ENCODE measurements at regions not wholly inside any gene's neighbourhood (a gene's known extent, or its start where the extent isn't known, plus 50 kb on each side); places are given as distances from the start of the nearest gene placed in this dataset.

DNA sequence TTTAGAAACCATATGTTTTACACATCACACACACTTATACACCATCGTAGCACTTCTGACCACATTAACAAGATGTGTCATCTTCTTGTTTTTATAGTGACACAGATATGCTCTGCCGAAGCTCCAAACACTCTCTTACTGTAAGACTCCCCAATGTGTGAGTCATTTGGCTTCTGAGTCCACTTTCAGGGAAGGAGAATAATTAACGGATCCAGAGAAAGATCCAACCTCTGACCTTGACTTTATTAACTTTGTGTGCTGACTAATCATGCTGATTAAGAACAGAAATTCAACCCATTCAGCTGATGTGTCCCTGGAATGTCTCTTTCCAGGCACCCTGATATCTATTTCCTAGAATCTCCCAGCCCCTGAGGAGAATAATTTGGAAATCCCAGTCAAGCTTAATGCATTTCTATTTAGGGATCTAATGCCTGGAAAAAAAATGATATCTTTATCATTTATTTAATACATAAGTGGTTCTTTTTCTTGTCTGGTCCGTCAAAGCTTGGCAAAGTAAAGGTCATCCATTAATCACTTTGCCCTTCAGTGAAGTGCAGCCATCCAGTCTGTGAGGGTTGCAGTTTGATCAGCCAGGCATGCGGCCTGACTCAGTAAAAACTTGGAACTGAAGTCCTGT lies 615.8 kb upstream of the SYT4 start:
- Histone ChIP-seq H3K4me2 (ENCODE audit: low read length) (no peak overlapping the region), H2AFZ (ENCODE audit: low read depth, low read length, poor library complexity, severe bottlenecking) (no peak overlapping the region)
- DNase-seq (ENCODE audit: low read depth, low spot score): no peak

More for the DNA sequence above, 615.8 kb upstream of the SYT4 start:
- no peak for ATAC-seq
- Histone ChIP-seq H3K4me1 (ENCODE audit: control insufficient read depth in 1 of 2, insufficient read depth in 2 of 2, low read length in 2 of 2) (no peaks in the 10 kb centered on the region), H3K79me2 (ENCODE audit: insufficient read depth, low read length) (no peaks in the 10 kb centered on the region), H3K9ac (ENCODE audit: low read length) (no peak overlapping the region), H3K9me2 (ENCODE audit: insufficient read depth) (no peaks in the 10 kb centered on the region), H4K20me1 (ENCODE audit: insufficient read depth) (no peaks in the 10 kb centered on the region), H3K27me3 (ENCODE audit: insufficient read depth, low read length) (no peaks in the 10 kb centered on the region), H3K27ac (ENCODE audit: low read depth, low read length) (no peak overlapping the region), H3K9me3 (ENCODE audit: control insufficient read depth in 1 of 2, insufficient read depth in 1 of 2, low read depth in 1 of 2, low read length in 2 of 2) (peaks cover 8 to 12% of the 10 kb centered on the region in 2 experiments; a peak in 3 of 4 replicates), H3K36me3 (ENCODE audit: control insufficient read depth in 1 of 2, insufficient read depth in 2 of 2, low read length in 2 of 2) (no peaks in the 10 kb centered on the region), H3K4me3 (replicated peaks in 1 of 2; ENCODE audit: low read depth in 1 of 2, low read length in 2 of 2) (no peak overlapping the region)
- ChIA-PET RAD21 (ENCODE audit: low non-redundant PET in 1 of 2, low total read pairs in 2 of 2, uncharacterized antibody in 2 of 2, unreplicated experiment in 2 of 2) (no interaction called here), POLR2A (no interaction called here), CTCF (no interaction called here)
- intact Hi-C loops (cut with micrococcal nuclease): no loop called here
- TF ChIP-seq MAX (IDR thresholded peaks at IDR 0.05) (no peak), FOSL1 (IDR thresholded peaks at IDR 0.05; ENCODE audit: low read depth) (no peak), POLR2A (IDR thresholded peaks at IDR 0.05; ENCODE audit: borderline replicate concordance, extremely low read depth, insufficient read depth, insufficient read length) (no peak), RAD21 (IDR thresholded peaks at IDR 0.05; ENCODE audit: low read depth) (no peak), CBX3 (IDR thresholded peaks at IDR 0.05; ENCODE audit: low read depth) (no peak), JUND (IDR thresholded peaks at IDR 0.05) (no peak), CTCF (IDR thresholded peaks at IDR 0.05 in 2 of 3, conservative IDR thresholded peaks at IDR 0.05 in 1 of 3; ENCODE audit: borderline replicate concordance in 1 of 3, insufficient read depth in 1 of 3, low read depth in 2 of 3, low read length in 2 of 3) (no peak), ZNF274 (IDR thresholded peaks at IDR 0.05; ENCODE audit: low read depth, low read length) (no peak), YY1 (IDR thresholded peaks at IDR 0.05; ENCODE audit: extremely low read depth, insufficient replicate concordance, low read depth, low read length) (no peak), POLR2AphosphoS5 (IDR thresholded peaks at IDR 0.05; ENCODE audit: low read depth, low read length) (no peak), EGR1 (IDR thresholded peaks at IDR 0.05; ENCODE audit: low read depth) (no peak), CEBPB (IDR thresholded peaks at IDR 0.05; ENCODE audit: low read depth) (no peak), EZH2phosphoT487 (IDR thresholded peaks at IDR 0.05; ENCODE audit: borderline replicate concordance) (no peak)
- no TSS peak for BruUV-seq (replicated peaks)

Measured in HCT116 (cell line).